Activated naive CD8-positive, alpha-beta T cell (primary cell): ENCODE measurements at regions not wholly inside any gene's neighbourhood (a gene's known extent, or its start where the extent isn't known, plus 50 kb on each side); places are given as distances from the start of the nearest gene placed in this dataset.
"Not testable (repeated sequence)": the region's sequence is repeated elsewhere in the genome, so short reads cannot be mapped to it uniquely, and the experiment has no call there.

Experiments
- H3K27ac Mint-ChIP-seq: one replicate; pipeline ENCODE4 v1.8.0; 2021; ENCODE audit warnings: mixed read lengths
- H3K27me3 Mint-ChIP-seq: one replicate; pipeline ENCODE4 v1.8.0; 2021; ENCODE audit warnings: mixed read lengths
- H3K36me3 Mint-ChIP-seq: one replicate; pipeline ENCODE4 v1.8.0; 2021; ENCODE audit warnings: mixed read lengths
- H3K4me1 Mint-ChIP-seq: one replicate; pipeline ENCODE4 v1.8.0; 2021; ENCODE audit warnings: low read depth, mixed read lengths
- H3K4me3 Mint-ChIP-seq: one replicate; pipeline ENCODE4 v1.8.0; 2021; ENCODE audit warnings: mild to moderate bottlenecking, mixed read lengths
- H3K9me3 Mint-ChIP-seq: one replicate; pipeline ENCODE4 v1.8.0; 2021; ENCODE audit warnings: low read depth, mixed read lengths

GRCh38 chr2:38491436-38491835 is 111.3 kb downstream of the HNRNPLL start:
- no peaks in the 10 kb centered on the region for H3K4me1 Mint-ChIP-seq
- no peaks in the 10 kb centered on the region for H3K9me3 Mint-ChIP-seq
- no peak overlapping the region for H3K4me3 Mint-ChIP-seq
- no peak overlapping the region for H3K27ac Mint-ChIP-seq
- no peaks in the 10 kb centered on the region for H3K36me3 Mint-ChIP-seq
- H3K27me3 Mint-ChIP-seq, result no peaks in the 10 kb centered on the region

GRCh38 chr2:38489846-38490245 is 112.8 kb upstream of the ATL2 start:
- Mint-ChIP-seq H3K9me3 (no peaks in the 10 kb centered on the region), H3K36me3 (no peaks in the 10 kb centered on the region), H3K4me3 (no peak overlapping the region), H3K4me1 (no peaks in the 10 kb centered on the region), H3K27me3 (no peaks in the 10 kb centered on the region), H3K27ac (no peak overlapping the region)

- H3K27ac Mint-ChIP-seq, result no peak overlapping the region
- no peaks in the 10 kb centered on the region for H3K36me3 Mint-ChIP-seq
- no peak overlapping the region for H3K4me3 Mint-ChIP-seq
- H3K27me3 Mint-ChIP-seq, result no peaks in the 10 kb centered on the region
- no peaks in the 10 kb centered on the region for H3K9me3 Mint-ChIP-seq
- no peaks in the 10 kb centered on the region for H3K4me1 Mint-ChIP-seq
These were observed 110.8 kb upstream of the ATL2 start for GRCh38 chr2:38487852-38488251.

GRCh38 chr2:38486213-38487026 is 109.3 kb upstream of the ATL2 start:
- no peak overlapping the region for H3K27ac Mint-ChIP-seq
- no peaks in the 10 kb centered on the region for H3K36me3 Mint-ChIP-seq
- no peaks in the 10 kb centered on the region for H3K4me1 Mint-ChIP-seq
- no peaks in the 10 kb centered on the region for H3K9me3 Mint-ChIP-seq
- no peak overlapping the region for H3K4me3 Mint-ChIP-seq
- H3K27me3 Mint-ChIP-seq, result no peaks in the 10 kb centered on the region

- Mint-ChIP-seq H3K4me1 (no peaks in the 10 kb centered on the region), H3K36me3 (peaks cover 1% of the 10 kb centered on the region), H3K9me3 (no peaks in the 10 kb centered on the region), H3K4me3 (no peak overlapping the region), H3K27ac (no peak overlapping the region), H3K27me3 (no peaks in the 10 kb centered on the region)
These were observed 108.7 kb upstream of the ATL2 start for GRCh38 chr2:38485734-38486133.

- no peaks in the 10 kb centered on the region for H3K4me1 Mint-ChIP-seq
- H3K9me3 Mint-ChIP-seq, result no peaks in the 10 kb centered on the region
- no peaks in the 10 kb centered on the region for H3K27me3 Mint-ChIP-seq
- no peak overlapping the region for H3K27ac Mint-ChIP-seq
- H3K36me3 Mint-ChIP-seq, result peaks cover 5% of the 10 kb centered on the region
- H3K4me3 Mint-ChIP-seq, result no peak overlapping the region
These were observed 107.9 kb upstream of the ATL2 start for GRCh38 chr2:38484957-38485356.

- no peak overlapping the region for H3K4me3 Mint-ChIP-seq
These were observed 106.9 kb upstream of the ATL2 start for GRCh38 chr2:38483776-38484501.

GRCh38 chr2:38482710-38483109 is 105.6 kb upstream of the ATL2 start:
- not testable (repeated sequence) for H3K4me1 Mint-ChIP-seq, H3K36me3 Mint-ChIP-seq, H3K27me3 Mint-ChIP-seq

More at GRCh38 chr2:38483776-38484501, 106.9 kb upstream of the ATL2 start:
- peaks cover 5% of the 10 kb centered on the region for H3K36me3 Mint-ChIP-seq
- H3K9me3 Mint-ChIP-seq, result no peaks in the 10 kb centered on the region
- no peaks in the 10 kb centered on the region for H3K27me3 Mint-ChIP-seq
- no peaks in the 10 kb centered on the region for H3K4me1 Mint-ChIP-seq
- no peak overlapping the region for H3K27ac Mint-ChIP-seq

GRCh38 chr2:38480617-38481016 is 103.5 kb upstream of the ATL2 start:
- Mint-ChIP-seq H3K27ac (no peak overlapping the region), H3K9me3 (no peaks in the 10 kb centered on the region)

More at GRCh38 chr2:38482710-38483109, 105.6 kb upstream of the ATL2 start:
- H3K4me3 Mint-ChIP-seq, H3K27ac Mint-ChIP-seq, H3K9me3 Mint-ChIP-seq: not testable (repeated sequence)

GRCh38 chr2:38477006-38477405 is 99.9 kb upstream of the ATL2 start:
- Mint-ChIP-seq H3K27me3 (peaks cover 4% of the 10 kb centered on the region), H3K4me3 (no peak overlapping the region), H3K36me3 (peaks cover 8% of the 10 kb centered on the region), H3K9me3 (no peaks in the 10 kb centered on the region), H3K27ac (no peak overlapping the region), H3K4me1 (peaks cover 3% of the 10 kb centered on the region)

More at GRCh38 chr2:38480617-38481016, 103.5 kb upstream of the ATL2 start:
- Mint-ChIP-seq H3K27me3 (peaks cover 4% of the 10 kb centered on the region), H3K4me3 (no peak overlapping the region), H3K4me1 (no peaks in the 10 kb centered on the region), H3K36me3 (peaks cover 5% of the 10 kb centered on the region)

GRCh38 chr2:38475567-38475881 is 98.5 kb upstream of the ATL2 start:
- H3K27ac Mint-ChIP-seq, result no peak overlapping the region
- peaks cover 4% of the 10 kb centered on the region for H3K36me3 Mint-ChIP-seq
- no peaks in the 10 kb centered on the region for H3K9me3 Mint-ChIP-seq
- peaks cover 3% of the 10 kb centered on the region for H3K4me1 Mint-ChIP-seq
- peaks cover 4% of the 10 kb centered on the region for H3K27me3 Mint-ChIP-seq
- H3K4me3 Mint-ChIP-seq, result no peak overlapping the region

- H3K4me1 Mint-ChIP-seq, result peaks cover 3% of the 10 kb centered on the region
- H3K9me3 Mint-ChIP-seq, result no peaks in the 10 kb centered on the region
- no peak overlapping the region for H3K27ac Mint-ChIP-seq
- no peak overlapping the region for H3K4me3 Mint-ChIP-seq
- peaks cover 4% of the 10 kb centered on the region for H3K27me3 Mint-ChIP-seq
- H3K36me3 Mint-ChIP-seq, result peaks cover 3% of the 10 kb centered on the region
These were observed 97.9 kb upstream of the ATL2 start for GRCh38 chr2:38474715-38475566.

GRCh38 chr2:38474021-38474456 is 97.0 kb upstream of the ATL2 start:
- Mint-ChIP-seq H3K4me3 (no peak overlapping the region), H3K27me3 (peaks cover 4% of the 10 kb centered on the region), H3K4me1 (peaks cover 3% of the 10 kb centered on the region), H3K36me3 (peaks cover 3% of the 10 kb centered on the region), H3K9me3 (no peaks in the 10 kb centered on the region), H3K27ac (no peak overlapping the region)

- peaks cover 4% of the 10 kb centered on the region for H3K27me3 Mint-ChIP-seq
- H3K9me3 Mint-ChIP-seq, result no peaks in the 10 kb centered on the region
- peaks cover 3% of the 10 kb centered on the region for H3K4me1 Mint-ChIP-seq
- H3K4me3 Mint-ChIP-seq, result no peak overlapping the region
- peaks cover 3% of the 10 kb centered on the region for H3K36me3 Mint-ChIP-seq
- H3K27ac Mint-ChIP-seq, result no peak overlapping the region
These were observed 96.4 kb upstream of the ATL2 start for GRCh38 chr2:38473333-38474005.
